Inferior parietal cortex (tissue), 1 donor: ENCODE measurements at regions not wholly inside any gene's neighbourhood (a gene's known extent, or its start where the extent isn't known, plus 50 kb on each side); places are given as distances from the start of the nearest gene placed in this dataset.

Experiments used
- DNase-seq: peaks from one replicate; pipeline ENCODE4 v3.0.0-alpha.2; 2016; ENCODE audit errors: extremely low spot score

DNA sequence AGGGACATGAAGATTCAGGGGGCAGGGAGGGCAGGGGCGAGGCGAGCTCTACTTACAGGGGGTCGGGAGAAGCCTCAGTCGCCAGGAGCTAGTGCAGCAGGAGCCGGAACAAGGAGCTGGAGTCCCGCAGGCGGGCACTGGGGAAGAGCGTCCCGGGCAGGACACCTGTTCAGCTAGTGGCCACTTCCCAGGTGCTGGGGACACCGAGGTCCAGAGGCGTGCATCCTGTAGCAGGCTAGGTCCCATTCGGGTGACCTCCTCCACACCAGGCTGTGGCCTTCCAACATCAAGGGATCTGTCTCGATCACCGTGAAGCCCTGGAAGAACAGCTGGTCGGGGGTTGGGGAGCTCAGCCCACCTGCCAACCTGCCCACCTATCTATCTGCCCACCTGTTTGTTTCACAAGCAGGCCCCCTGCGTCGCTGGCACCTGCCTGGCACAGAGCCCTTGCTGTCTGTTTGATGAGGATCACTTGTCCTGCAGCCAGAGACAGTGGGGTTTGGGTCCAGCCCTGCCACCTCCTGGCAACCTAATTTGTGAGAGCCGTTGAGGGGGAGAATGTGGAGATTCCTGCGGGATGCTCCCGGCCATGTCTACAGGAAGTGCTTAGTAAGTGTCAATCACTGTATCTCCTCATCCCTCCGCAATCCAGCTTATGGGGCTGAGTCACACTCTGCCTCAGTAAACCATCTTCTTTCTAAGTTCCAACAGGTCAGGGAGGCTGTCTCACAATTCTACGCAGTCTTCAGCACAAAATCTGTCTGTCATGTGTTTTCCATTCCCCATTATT is 940.9 kb downstream of the BRD1 start:
- DNase-seq: no peak

GRCh38 chr22:48885919-48886305 is 941.8 kb downstream of the BRD1 start:
- DNase-seq: no peak

DNA sequence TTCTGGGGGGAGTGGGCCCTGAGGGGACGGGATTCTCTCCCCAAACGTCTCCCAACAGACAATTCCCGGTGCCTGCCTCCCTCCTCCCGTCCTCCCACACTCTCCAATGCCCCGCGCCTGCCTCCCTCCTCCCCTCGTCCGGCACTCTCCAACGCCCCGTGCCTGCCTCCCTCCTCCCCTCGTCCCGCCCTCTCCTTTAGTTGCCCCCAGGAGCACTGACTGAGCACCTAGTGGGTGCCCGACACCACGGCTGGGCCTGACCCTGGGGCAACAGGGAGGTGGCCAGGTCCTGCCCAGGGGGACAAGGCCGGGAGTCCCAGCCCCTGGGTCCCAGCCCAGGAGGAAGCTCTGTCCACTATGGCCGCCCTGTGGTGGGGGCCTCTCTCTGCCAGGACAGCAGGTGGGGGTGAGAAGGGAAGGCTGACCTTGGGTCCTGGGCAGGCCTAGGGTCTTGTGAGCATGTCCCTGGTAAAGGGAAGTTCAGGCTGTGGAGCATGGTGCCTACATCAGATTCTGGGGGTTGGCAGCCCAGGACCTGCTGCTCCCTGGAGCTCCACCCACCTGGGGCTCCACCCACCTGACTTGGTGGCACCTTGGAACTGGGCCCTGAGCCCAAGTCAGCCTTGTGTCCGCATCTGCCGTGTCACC is 942.3 kb downstream of the BRD1 start:
- DNase-seq: no peak

GRCh38 chr22:48884786-48885185 is 942.9 kb downstream of the BRD1 start:
- no peak for DNase-seq

- DNase-seq: no peak
Observed at GRCh38 chr22:48884324-48884723, 943.3 kb downstream of the BRD1 start.

DNA sequence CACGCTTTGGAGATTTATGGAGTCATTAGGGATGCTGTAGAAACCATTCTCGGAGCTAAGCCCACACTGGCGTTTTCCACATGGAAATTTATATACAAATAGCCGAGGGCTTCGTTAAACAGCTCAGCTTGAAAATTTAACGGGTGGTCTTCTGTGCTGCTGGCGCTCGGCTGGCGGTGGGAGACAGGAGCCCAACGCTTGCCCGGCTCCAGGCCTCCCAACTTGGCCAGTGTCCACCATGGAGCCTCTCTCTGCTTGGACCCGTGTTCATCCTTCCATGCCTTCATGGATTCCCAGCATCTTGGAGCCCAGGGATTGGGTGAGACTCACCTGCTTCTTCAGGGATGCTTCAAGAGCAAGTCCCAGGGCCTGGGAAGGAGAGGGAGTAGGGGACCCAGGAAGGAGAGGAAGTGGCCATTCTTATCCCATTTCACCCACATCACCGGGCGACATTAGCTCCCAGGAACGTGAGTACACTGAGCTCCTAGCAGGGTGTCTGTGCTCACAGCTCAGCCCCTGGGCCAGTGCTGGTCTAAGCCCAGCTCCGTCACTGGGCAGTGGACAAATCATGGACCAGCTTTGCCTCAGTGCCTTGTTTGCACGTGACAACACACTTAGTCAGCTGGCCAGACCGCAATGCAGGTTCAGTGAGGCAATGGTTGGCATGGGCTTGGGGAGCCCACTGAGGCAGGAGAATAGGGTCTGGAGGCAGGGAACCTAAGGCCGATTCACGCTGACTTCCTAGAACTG is 944.3 kb downstream of the BRD1 start:
- no peak for DNase-seq

GRCh38 chr22:48882636-48883200 is 945.0 kb downstream of the BRD1 start:
- DNase-seq: no peak

- no peak for DNase-seq
Observed at GRCh38 chr22:48881326-48881980, 946.2 kb downstream of the BRD1 start.

DNA sequence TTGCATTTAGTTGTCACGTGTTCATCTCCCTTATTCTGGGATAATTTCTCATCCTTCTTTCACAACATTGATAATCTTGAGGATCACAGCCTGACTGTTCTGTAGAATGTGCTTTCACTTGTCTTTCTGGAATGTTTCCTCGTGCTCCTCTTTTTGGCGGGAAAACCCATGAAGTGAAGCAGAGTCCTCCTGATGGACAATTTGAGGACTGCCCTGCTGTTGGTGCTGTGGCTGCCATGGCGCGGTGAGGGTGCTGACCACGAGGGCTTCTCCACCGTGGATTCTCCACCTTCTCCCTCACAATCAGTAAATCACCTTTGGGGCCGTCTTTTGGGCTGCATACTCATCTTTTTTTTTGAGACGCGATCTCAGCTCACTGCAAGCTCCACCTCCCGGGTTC is 946.9 kb downstream of the BRD1 start:
- DNase-seq: no peak

DNA sequence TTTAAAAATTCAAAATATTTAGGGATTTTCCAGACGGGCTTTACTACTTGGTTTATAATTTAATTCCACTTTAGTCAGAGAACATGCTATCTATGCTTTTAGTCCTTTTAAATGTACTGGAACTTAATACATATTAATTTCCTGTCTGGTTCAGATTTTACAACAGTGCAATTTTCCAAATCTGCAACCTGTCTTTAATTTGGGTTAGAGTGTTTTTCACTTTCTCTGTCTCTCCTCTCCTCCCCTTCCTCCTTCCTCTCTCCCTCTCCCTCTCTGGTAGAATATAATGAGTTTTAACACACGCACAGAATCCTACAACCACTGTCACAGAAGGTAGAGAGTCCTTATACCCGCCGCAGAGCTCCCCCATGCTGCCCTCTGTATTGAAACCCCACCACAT is 950.7 kb downstream of the BRD1 start:
- no peak for DNase-seq

DNA sequence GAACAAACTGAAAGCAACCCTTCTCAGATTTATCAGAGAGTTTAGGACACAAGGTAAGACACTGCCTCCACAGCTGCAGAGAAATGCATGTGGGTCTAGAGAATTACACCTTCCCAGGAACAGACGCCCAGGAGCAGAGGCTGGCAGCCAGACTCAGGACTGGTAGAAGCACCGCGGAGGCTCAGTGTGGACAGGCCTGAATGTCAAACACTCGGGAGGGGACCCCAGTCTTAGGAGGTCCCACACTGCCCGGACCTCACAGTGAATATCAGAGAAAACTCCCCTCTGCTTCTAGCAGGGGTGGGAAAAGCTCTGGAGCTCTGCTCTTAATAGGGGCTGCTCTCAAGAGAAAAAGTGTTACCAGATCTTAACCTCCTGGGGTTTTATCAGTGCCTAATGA is 952.7 kb downstream of the BRD1 start:
- DNase-seq: no peak

DNA sequence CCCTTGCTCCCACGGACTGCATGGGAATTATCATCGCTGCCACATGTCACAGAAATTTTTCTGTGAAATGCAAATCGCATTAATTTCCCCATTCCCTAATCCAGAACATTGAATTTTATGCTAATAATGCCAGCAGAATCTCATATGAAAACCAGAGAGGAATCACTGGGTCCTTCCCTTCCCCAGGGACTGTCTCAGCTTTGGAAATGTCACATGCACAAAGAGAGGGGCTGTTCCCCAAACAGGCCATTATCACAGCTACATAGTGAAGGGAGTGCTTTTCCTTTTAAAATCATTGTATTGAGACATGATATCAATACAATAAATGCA is 954.5 kb downstream of the BRD1 start:
- DNase-seq: no peak

- DNase-seq: no peak
Observed at GRCh38 chr22:48872271-48873190, 955.1 kb downstream of the BRD1 start.

GRCh38 chr22:48871176-48871840 is 956.4 kb downstream of the BRD1 start:
- no peak for DNase-seq

DNA sequence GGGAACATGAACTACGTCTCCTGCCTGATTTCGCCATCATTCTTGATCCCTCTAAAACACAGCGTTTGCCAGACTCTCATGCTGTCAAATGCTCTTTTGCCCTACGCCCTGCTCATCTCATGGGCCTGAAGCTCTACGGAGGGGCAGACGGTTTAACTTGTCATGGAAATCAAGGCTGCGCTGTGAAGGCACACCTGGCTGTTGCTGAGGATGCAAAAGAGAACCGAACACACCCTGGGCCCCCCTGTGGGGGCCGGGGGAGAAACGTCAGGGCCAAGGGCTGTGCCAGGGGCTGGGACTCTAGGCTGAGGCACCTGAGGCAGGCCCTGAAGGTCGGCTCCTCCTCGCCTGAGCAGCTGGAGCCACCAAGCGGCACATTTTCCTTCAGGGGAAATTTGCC is 957.2 kb downstream of the BRD1 start:
- no peak for DNase-seq

DNA sequence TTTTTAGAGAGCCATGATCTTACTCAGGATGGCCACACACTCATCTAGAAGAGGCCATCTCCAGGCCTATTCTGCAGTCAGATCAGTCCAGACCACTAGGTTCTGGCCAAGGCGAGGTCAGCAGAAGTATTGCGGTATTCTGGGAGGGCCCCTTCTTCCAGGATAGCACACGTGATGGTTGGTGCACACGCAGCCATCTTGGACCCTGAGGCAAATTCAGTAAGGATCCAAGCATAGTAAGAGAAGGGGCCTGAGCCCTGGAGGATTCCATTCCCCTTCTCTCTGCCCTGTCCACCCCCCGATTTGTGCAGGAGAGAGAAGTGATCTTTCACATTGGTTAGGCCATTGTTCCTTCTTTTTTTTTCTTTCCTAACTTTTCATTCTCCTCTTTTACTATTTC is 957.9 kb downstream of the BRD1 start:
- DNase-seq: no peak

GRCh38 chr22:48869161-48869560 is 958.5 kb downstream of the BRD1 start:
- no peak for DNase-seq

GRCh38 chr22:48868554-48868953 is 959.1 kb downstream of the BRD1 start:
- DNase-seq: no peak

- no peak for DNase-seq
Observed at GRCh38 chr22:48867891-48868290, 959.8 kb downstream of the BRD1 start.

GRCh38 chr22:48866906-48867681 is 960.6 kb downstream of the BRD1 start:
- no peak for DNase-seq
